H1 (cell line): ENCODE measurements at regions not wholly inside any gene's neighbourhood (a gene's known extent, or its start where the extent isn't known, plus 50 kb on each side); places are given as distances from the start of the nearest gene placed in this dataset.

Experiments
- CTCF ChIA-PET: fragments of 300-600 bp; sonication (Branson Sonifier 250); formaldehyde crosslinking; loops from one replicate; lab custom pipeline; 2021; ENCODE audit not compliant: partially characterized antibody; lab: Charles Lee
- POLR2A ChIA-PET: fragments of 300-600 bp; sonication (Branson Sonifier 250); formaldehyde crosslinking; loops from one replicate; lab custom pipeline; 2021; ENCODE audit warnings: inconsistent platforms; ENCODE audit not compliant: partially characterized antibody; lab: Charles Lee
- DNase-seq, 2 experiments: peaks; one replicate each; pipeline versions ENCODE4 v3.0.0 to v3.0.0-alpha.2; 2010 to 2022; ENCODE audit warnings: low spot score in 2 of 2, low read depth in 1 of 2, mixed read lengths in 1 of 2
- FAIRE-seq: peaks from 2 replicates; lab custom pipeline; 2011; peaks lifted over from hg19 to GRCh38; lab: Jason Lieb, UNC
- H2AFZ ChIP-seq: 2 replicates; pipeline ENCODE4 v1.8.1; 2012; ENCODE audit warnings: low read length, inconsistent platforms
- H2AK5ac ChIP-seq: 2 replicates; pipeline ENCODE4 v1.6.1; 2013; ENCODE audit warnings: low read depth, low read length
- H2BK120ac ChIP-seq: replicated peaks from 2 replicates; pipeline ENCODE3; 2013; ENCODE audit warnings: low read depth, low read length, inconsistent platforms
- H2BK12ac ChIP-seq: 2 replicates; pipeline ENCODE4 v1.6.1; 2013; ENCODE audit warnings: low read depth, low read length
- H2BK15ac ChIP-seq: 2 replicates; pipeline ENCODE4 v1.6.1; 2013; ENCODE audit warnings: low read length
- H2BK20ac ChIP-seq: 2 replicates; pipeline ENCODE4 v1.6.1; 2013; ENCODE audit warnings: low read length
- H2BK5ac ChIP-seq: 2 replicates; pipeline ENCODE4 v1.6.1; 2013; ENCODE audit warnings: low read depth, low read length
- H3K14ac ChIP-seq: 2 replicates; pipeline ENCODE4 v1.6.1; 2013; ENCODE audit warnings: inconsistent platforms; ENCODE audit not compliant: insufficient read length
- H3K18ac ChIP-seq: 2 replicates; pipeline ENCODE4 v1.6.1; 2013; ENCODE audit warnings: low read length; ENCODE audit errors: extremely low read depth
- H3K23ac ChIP-seq: 2 replicates; pipeline ENCODE4 v1.6.1; 2013; ENCODE audit warnings: inconsistent platforms; ENCODE audit not compliant: insufficient read length
- H3K23me2 ChIP-seq: 2 replicates; pipeline ENCODE4 v1.6.1; 2013; ENCODE audit warnings: low read depth, low read length
- H3K27ac ChIP-seq: 2 replicates; pipeline ENCODE4 v1.6.1; 2011; ENCODE audit warnings: low read depth, low read length, inconsistent platforms
- H3K27me3 ChIP-seq, 4 experiments: replicated peaks in 1 of 4; 1 replicate in 1 of 4; 2 replicates in 3 of 4; pipeline versions ENCODE4 v1.6.1 to v1.8.1; 2011 to 2013; ENCODE audit warnings: low read length in 3 of 4, mild to moderate bottlenecking in 3 of 4, inconsistent platforms in 2 of 4, mixed read lengths in 2 of 4, moderate library complexity in 1 of 4; ENCODE audit not compliant: control insufficient read depth in 3 of 4, insufficient read depth in 3 of 4; ENCODE audit errors: extremely low read depth in 1 of 4
- H3K36me3 ChIP-seq, 4 experiments: 2 replicates each; pipeline versions ENCODE4 v1.6.1 to v1.8.1; 2011 to 2013; ENCODE audit warnings: mild to moderate bottlenecking in 4 of 4, low read length in 3 of 4, moderate library complexity in 2 of 4, control low read depth in 1 of 4, inconsistent platforms in 1 of 4; ENCODE audit not compliant: insufficient read depth in 4 of 4, control insufficient read depth in 2 of 4
- H3K4ac ChIP-seq: replicated peaks from 2 replicates; pipeline ENCODE3; 2013; ENCODE audit warnings: low read length, low read depth, mixed read lengths, inconsistent platforms; ENCODE audit not compliant: insufficient read length
- H3K4me1 ChIP-seq, 4 experiments: replicated peaks in 1 of 4; 1 replicate in 1 of 4; 2 replicates in 3 of 4; pipeline versions ENCODE4 v1.6.1 to v1.8.1; 2011 to 2013; ENCODE audit warnings: low read length in 3 of 4, inconsistent platforms in 2 of 4, mixed read lengths in 1 of 4; ENCODE audit not compliant: insufficient read depth in 4 of 4, control insufficient read depth in 3 of 4
- H3K4me2 ChIP-seq, 2 experiments: 2 replicates each; pipeline versions ENCODE4 v1.6.1 to v1.8.1; 2011 to 2013; ENCODE audit warnings: low read depth in 2 of 2, low read length in 2 of 2, control low read depth in 1 of 2, inconsistent platforms in 1 of 2, mild to moderate bottlenecking in 1 of 2; ENCODE audit not compliant: insufficient read depth in 1 of 2
- H3K4me3 ChIP-seq, 4 experiments: fragments of 200-600, 300-600 bp in 1 of 4; sonication (generic), shearing (Covaris generic), sonication (Bioruptor Twin) in 1 of 4; 2 replicates each; pipeline versions ENCODE4 v1.5.1 to v1.8.1; 2011 to 2016; ENCODE audit warnings: low read length in 4 of 4, low read depth in 3 of 4, control low read depth in 2 of 4, inconsistent platforms in 2 of 4, mild to moderate bottlenecking in 2 of 4, mixed read lengths in 1 of 4, moderate library complexity in 1 of 4; ENCODE audit not compliant: insufficient read depth in 2 of 4; ENCODE audit errors: extremely low read depth in 1 of 4
- H3K56ac ChIP-seq: replicated peaks from 2 replicates; pipeline ENCODE3; 2013; ENCODE audit warnings: low read depth, mild to moderate bottlenecking, mixed read lengths, low read length, inconsistent platforms; ENCODE audit not compliant: insufficient read length
- H3K79me1 ChIP-seq: 2 replicates; pipeline ENCODE4 v1.6.1; 2013; ENCODE audit warnings: low read depth, low read length, control low read depth
- H3K79me2 ChIP-seq, 2 experiments: 2 replicates each; pipeline versions ENCODE4 v1.6.1 to v1.8.1; 2012 to 2013; ENCODE audit warnings: low read length in 2 of 2, mild to moderate bottlenecking in 2 of 2, inconsistent platforms in 1 of 2; ENCODE audit not compliant: insufficient read depth in 2 of 2, control insufficient read depth in 1 of 2
- H3K9ac ChIP-seq, 4 experiments: replicated peaks in 1 of 4; 1 replicate in 1 of 4; 2 replicates in 3 of 4; pipeline versions ENCODE4 v1.6.1 to v1.8.1; 2011 to 2013; ENCODE audit warnings: low read depth in 3 of 4, low read length in 3 of 4, control low read depth in 2 of 4, mild to moderate bottlenecking in 2 of 4, moderate library complexity in 2 of 4, inconsistent platforms in 1 of 4; ENCODE audit errors: extremely low read depth in 1 of 4
- H3K9me3 ChIP-seq, 2 experiments: 2 replicates each; pipeline versions ENCODE4 v1.6.1 to v1.8.1; 2012 to 2013; ENCODE audit warnings: mild to moderate bottlenecking in 2 of 2, moderate library complexity in 2 of 2, control low read depth in 1 of 2, inconsistent platforms in 1 of 2, low read depth in 1 of 2, low read length in 1 of 2, mixed read lengths in 1 of 2; ENCODE audit not compliant: insufficient read depth in 2 of 2
- H4K20me1 ChIP-seq, 2 experiments: replicated peaks in 1 of 2; 2 replicates each; pipeline versions ENCODE3 to v1.8.1; 2011 to 2013; ENCODE audit warnings: inconsistent platforms in 2 of 2, low read length in 2 of 2, mild to moderate bottlenecking in 1 of 2; ENCODE audit not compliant: insufficient read depth in 2 of 2, control insufficient read depth in 1 of 2
- H4K5ac ChIP-seq: 2 replicates; pipeline ENCODE4 v1.6.1; 2013; ENCODE audit warnings: low read length, low read depth, mixed read lengths, inconsistent platforms; ENCODE audit not compliant: insufficient read length
- H4K8ac ChIP-seq: 2 replicates; pipeline ENCODE4 v1.8.0; 2013; ENCODE audit warnings: mild to moderate bottlenecking, moderate library complexity, low read length, inconsistent platforms; ENCODE audit not compliant: insufficient read depth; ENCODE audit errors: extremely low read depth
- H4K91ac ChIP-seq: replicated peaks from 2 replicates; pipeline ENCODE3; 2013; ENCODE audit warnings: low read length, mixed read lengths, inconsistent platforms; ENCODE audit not compliant: insufficient read length
- CREB1 ChIP-seq: IDR thresholded peaks from 2 replicates; pipeline ENCODE4 v1.6.1; 2012; ENCODE audit warnings: inconsistent platforms
- EGR1 ChIP-seq: IDR thresholded peaks from 2 replicates; pipeline ENCODE4 v1.6.1; 2011; ENCODE audit warnings: low read depth, low read length, borderline replicate concordance
- POLR2A ChIP-seq, 2 experiments: IDR thresholded peaks; 1 replicate in 1 of 2; 2 replicates in 1 of 2; pipeline ENCODE4 v1.6.1; 2011; ENCODE audit warnings: low read depth in 2 of 2, low read length in 2 of 2, mild to moderate bottlenecking in 2 of 2; ENCODE audit errors: control extremely low read depth in 1 of 2
- USF2 ChIP-seq: IDR thresholded peaks from 2 replicates; pipeline ENCODE4 v1.6.1; 2011; ENCODE audit warnings: low read length, improper control_type of control experiment
- WGBS, 2 experiments: shearing (Covaris generic) in 1 of 2; methylation state at CpG; one replicate each; pipeline versions ENCODE4 v1.1.6 to v1.1.7; 2013 to 2015; ENCODE audit warnings: low lambda C conversion rate in 2 of 2, mixed read lengths in 2 of 2, inconsistent platforms in 1 of 2, low coverage in 1 of 2, missing lambda C conversion rate in 1 of 2; ENCODE audit not compliant: insufficient replicate concordance in 2 of 2, insufficient coverage in 1 of 2, insufficient read length in 1 of 2; ENCODE audit errors: extremely low coverage in 1 of 2, missing lambda C conversion rate in 1 of 2; 5-methylcytosine and 5-hydroxymethylcytosine counted together

GRCh38 chr11:131099746-131100145, 183.5 kb upstream of the SNX19 start:
- H3K36me3 ChIP-seq, result no peaks in the 10 kb centered on the region
- ChIA-PET POLR2A (no interaction called here), CTCF (no interaction called here)
- no peak overlapping the region for H3K18ac ChIP-seq
- peaks cover 0 to 4% (median 1%) of the 10 kb centered on the region in 4 experiments; a peak in 2 of 7 replicates for H3K4me1 ChIP-seq
- H2BK15ac ChIP-seq, result no peak overlapping the region
- no peak overlapping the region for H3K4me3 ChIP-seq
- H4K20me1 ChIP-seq, result no peaks in the 10 kb centered on the region
- no peak for DNase-seq
- no peak overlapping the region for H3K27ac ChIP-seq
- H2AFZ ChIP-seq, result no peak overlapping the region
- TF ChIP-seq POLR2A (IDR thresholded peaks at IDR 0.05; ENCODE audit: control extremely low read depth in 1 of 2, low read depth in 2 of 2, low read length in 2 of 2) (no peak), CREB1 (no peak), USF2 (no peak), EGR1 (no peak)
- H3K56ac ChIP-seq, result no peak overlapping the region
- no peak overlapping the region for H4K8ac ChIP-seq
- no peak overlapping the region for H3K4me2 ChIP-seq
- H3K27me3 ChIP-seq, result no peaks in the 10 kb centered on the region
- H3K23me2 ChIP-seq, result no peaks in the 10 kb centered on the region
- H3K79me2 ChIP-seq, result no peaks in the 10 kb centered on the region
- WGBS, 2 experiments, result 82% methylated on average over 1 of the region's 1 CpG; no CpG with 5 or more reads in 1 of the 2 experiments
- no peak overlapping the region for H2BK5ac ChIP-seq
- no peak overlapping the region for H3K9ac ChIP-seq
- H3K14ac ChIP-seq, result no peak overlapping the region
- no peak overlapping the region for H4K91ac ChIP-seq
- H3K79me1 ChIP-seq, result no peaks in the 10 kb centered on the region; the same call in 1 of the 2 replicates
- H2BK12ac ChIP-seq, result no peak overlapping the region
- H2BK20ac ChIP-seq, result no peak overlapping the region
- 0 out of 4 replicates have a peak, but pooled peaks cover 0 to under 1% of the 10 kb centered on the region in 2 experiments for H3K9me3 ChIP-seq
- H2BK120ac ChIP-seq, result no peak overlapping the region
- no peak overlapping the region for H2AK5ac ChIP-seq
- no peak for FAIRE-seq
- H3K4ac ChIP-seq, result no peak overlapping the region
- H3K23ac ChIP-seq, result no peak overlapping the region
- H4K5ac ChIP-seq, result no peak overlapping the region
